Heart left ventricle (tissue), 13 donors: ENCODE measurements at regions not wholly inside any gene's neighbourhood (a gene's known extent, or its start where the extent isn't known, plus 50 kb on each side); places are given as distances from the start of the nearest gene placed in this dataset.
A peak's percentile ranks its signal among the peaks of the same experiment; 100 is the strongest.

Experiments
- CTCF ChIP-seq, 12 donors: fragments of 200-600 bp; sonication (generic) in 4 of 12; IDR thresholded peaks; one replicate each; pipeline versions ENCODE4 v1.5.0 to v1.8.0; 2018 to 2022; ENCODE audit warnings: antibody characterized with exemption in 12 of 12, mild to moderate bottlenecking in 5 of 12
- POLR2A ChIP-seq, 2 donors: fragments of 450-650 bp; IDR thresholded peaks; one replicate each; pipeline ENCODE4 v1.6.1; 2017; ENCODE audit warnings: antibody characterized with exemption in 2 of 2, mild to moderate bottlenecking in 2 of 2, moderate library complexity in 2 of 2
- donor health status: ischemic (EF 13 %, LVEDD 7.1; RV severe dilation, severe dysfunction).
- donor health status: DM: no; HTN: yes; CAD: no.
- donor health status: DM: no; HTN: no; CAD: no.
- donor health status: ischemic (EF 25% LVEDD 6.9; RV normal size, moderate dysfunction).
- donor health status: ischemic (EF 25% LVEDD 5.7; RV mildly dilated, moderate dysfunction).
- donor health status: ischemic (EF 35%, LVEDD 5.7; RV mildly dilated, moderate dysfunction).
- donor health status: nonischemic (EF 11% LVEDD 7.7; RV severe dilation, severe dysfunction).
- donor health status: DM: yes; HTN: yes; CAD: no.
- donor health status: PGD.
- donor health status: ischemic (EF 29% LVEDD 5.4; RV normal size, mild dysfunction).
- donor health status: nonischemic (EF 23%, LVEDD 6.1; RV moderate dilation, normal function).

DNA sequence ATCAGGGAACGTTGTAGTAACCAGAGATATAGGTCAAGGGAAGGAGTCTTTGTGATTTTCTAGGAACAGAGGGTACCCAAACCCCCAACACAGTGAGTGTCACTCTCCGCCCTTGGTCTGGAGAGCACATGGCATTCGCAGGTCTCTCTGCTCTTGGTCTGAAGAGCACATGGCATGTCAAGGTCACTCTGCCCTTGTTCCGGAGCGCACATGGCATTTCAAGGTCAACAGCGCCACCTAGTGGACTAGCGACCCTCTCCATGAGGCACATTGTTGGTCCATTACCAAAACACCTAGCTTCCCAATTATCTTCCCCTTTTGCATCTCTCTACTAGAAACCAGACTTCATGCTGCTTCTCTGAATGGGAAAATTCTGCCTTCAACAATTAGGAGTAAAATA, 260.0 kb downstream of the C6orf118 start:
- TF ChIP-seq CTCF (IDR thresholded peaks at IDR 0.05) (peak in 10 of 12 donors; percentile 16 to 49 (median 37)), POLR2A (IDR thresholded peaks at IDR 0.05) (no peak)
